ENCODE measurements at regions not wholly inside any gene's neighbourhood (a gene's known extent, or its start where the extent isn't known, plus 50 kb on each side); places are given as distances from the start of the nearest gene placed in this dataset.

DNA sequence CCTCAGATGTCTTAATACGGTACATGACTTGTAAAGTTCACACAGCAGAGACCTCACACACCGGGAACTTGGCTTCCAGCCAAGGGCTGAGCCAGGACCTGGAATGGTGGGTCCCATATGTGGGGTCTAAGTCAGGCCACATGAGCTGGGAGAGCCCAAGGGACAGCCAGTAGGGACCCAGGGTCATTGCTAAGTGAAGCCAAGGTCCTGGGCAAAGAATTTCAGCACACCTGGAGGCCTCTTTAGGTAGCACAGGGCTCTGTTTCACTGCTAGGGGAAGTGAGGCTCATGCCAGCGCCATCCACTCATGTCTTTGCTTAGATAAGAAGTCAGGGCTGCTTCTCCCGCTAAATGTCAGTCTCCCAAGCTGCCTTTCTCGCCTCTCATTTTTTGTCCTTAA, 116.6 kb upstream of the TLE3 start:
- no peaks in the 10 kb centered on the region for H3K36me3 ChIP-seq
- H3K4me1 ChIP-seq (replicated peaks) = no peaks in the 10 kb centered on the region
- H3K4me3 ChIP-seq = no peak overlapping the region
- DNase-seq (ENCODE audit: low read depth in 1 of 2, low spot score in 2 of 2) = no peak
- no peaks in the 10 kb centered on the region for H3K9me3 ChIP-seq (replicated peaks)
- no peak overlapping the region for H3K27ac ChIP-seq
- H3K27me3 ChIP-seq (replicated peaks) = 0 out of 2 replicates have a peak, but pooled peaks cover 3% of the 10 kb centered on the region

- H3K4me3 ChIP-seq = no peak overlapping the region
- H3K4me1 ChIP-seq (replicated peaks) = no peaks in the 10 kb centered on the region
- no peak overlapping the region for H3K27ac ChIP-seq
- H3K36me3 ChIP-seq = no peaks in the 10 kb centered on the region
- 0 out of 2 replicates have a peak, but pooled peaks cover 2% of the 10 kb centered on the region for H3K27me3 ChIP-seq (replicated peaks)
- H3K9me3 ChIP-seq (replicated peaks) = no peaks in the 10 kb centered on the region
- no peak for DNase-seq (ENCODE audit: low read depth in 1 of 2, low spot score in 2 of 2)
Measured at GRCh38 chr15:70213794-70214193, 116.1 kb upstream of the TLE3 start.

DNA sequence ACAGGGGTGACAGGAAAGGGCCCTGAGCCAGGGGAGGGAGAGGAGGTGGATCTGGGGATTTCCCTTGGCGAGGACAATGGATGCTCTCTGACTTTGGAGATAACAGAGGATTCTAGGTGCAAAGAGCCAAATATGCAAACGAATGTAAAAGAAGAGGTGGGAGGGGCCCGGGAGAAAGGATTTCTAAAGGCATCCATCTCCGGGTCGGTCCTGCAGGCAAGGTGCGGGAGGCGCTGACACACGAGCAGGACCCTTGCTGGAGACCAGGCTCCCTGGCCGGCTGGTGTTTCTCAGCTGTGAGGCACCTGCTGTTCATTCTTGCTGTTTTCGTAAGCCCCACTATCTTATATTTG, 115.2 kb upstream of the TLE3 start:
- no peaks in the 10 kb centered on the region for H3K36me3 ChIP-seq
- no peaks in the 10 kb centered on the region for H3K9me3 ChIP-seq (replicated peaks)
- H3K27ac ChIP-seq = no peak overlapping the region
- H3K27me3 ChIP-seq (replicated peaks) = no peaks in the 10 kb centered on the region
- H3K4me3 ChIP-seq = no peak overlapping the region
- no peaks in the 10 kb centered on the region for H3K4me1 ChIP-seq (replicated peaks)
- no peak for DNase-seq (ENCODE audit: low read depth in 1 of 2, low spot score in 2 of 2)

GRCh38 chr15:70212286-70212962, 114.7 kb upstream of the TLE3 start:
- Histone ChIP-seq H3K4me3 (no peak overlapping the region), H3K36me3 (no peaks in the 10 kb centered on the region), H3K27ac (no peak overlapping the region), H3K27me3 (replicated peaks) (no peaks in the 10 kb centered on the region), H3K9me3 (replicated peaks) (no peaks in the 10 kb centered on the region), H3K4me1 (replicated peaks) (no peaks in the 10 kb centered on the region)
- DNase-seq (ENCODE audit: low read depth in 1 of 2, low spot score in 2 of 2) = no peak

DNA sequence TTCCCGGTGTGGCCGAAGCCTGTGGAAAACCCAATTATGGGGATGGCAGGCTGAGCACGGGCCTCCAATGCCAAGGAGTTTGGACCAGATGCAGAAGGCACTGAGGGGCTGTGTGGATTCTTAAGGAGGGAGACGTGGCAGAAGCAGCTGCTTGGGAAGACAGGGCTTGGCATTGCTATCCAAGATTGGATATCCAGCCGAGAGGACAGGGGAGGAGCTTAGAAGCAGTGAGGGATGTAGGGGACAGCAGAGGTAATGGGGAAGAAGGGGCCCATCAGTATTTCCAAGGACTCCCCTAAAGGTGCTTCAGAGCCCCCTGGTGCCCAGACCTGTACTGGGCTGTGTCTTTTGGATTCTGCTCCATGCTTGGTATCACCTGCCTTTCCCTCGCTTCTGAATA, 112.8 kb upstream of the TLE3 start:
- Histone ChIP-seq H3K4me3 (no peak overlapping the region), H3K9me3 (replicated peaks) (no peaks in the 10 kb centered on the region), H3K4me1 (replicated peaks) (no peaks in the 10 kb centered on the region), H3K27ac (no peak overlapping the region), H3K36me3 (no peaks in the 10 kb centered on the region), H3K27me3 (replicated peaks) (no peaks in the 10 kb centered on the region)
- DNase-seq (ENCODE audit: low read depth in 1 of 2, low spot score in 2 of 2) = no peak

DNA sequence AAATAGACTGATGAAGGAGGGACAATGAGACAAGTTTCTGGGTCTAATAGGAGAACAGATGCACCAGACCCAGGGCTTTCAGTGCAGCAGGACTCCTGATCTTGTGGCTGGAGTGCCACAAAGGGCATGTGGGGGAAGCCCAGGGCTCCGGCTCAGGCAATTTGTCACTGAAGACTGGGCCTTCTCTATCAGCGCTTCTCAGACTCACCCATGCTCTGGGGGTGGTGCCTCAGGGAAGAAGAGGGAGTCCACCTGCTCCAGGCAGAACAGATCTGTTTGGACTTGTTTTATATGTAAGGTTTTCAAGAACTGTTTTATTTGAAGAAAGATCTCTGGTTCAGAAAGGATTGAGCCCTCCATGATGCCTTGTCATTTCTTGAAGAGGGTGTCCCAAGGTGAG, 112.4 kb upstream of the TLE3 start:
- Histone ChIP-seq H3K27me3 (replicated peaks) (no peaks in the 10 kb centered on the region), H3K9me3 (replicated peaks) (no peaks in the 10 kb centered on the region), H3K4me1 (replicated peaks) (no peaks in the 10 kb centered on the region), H3K4me3 (no peak overlapping the region), H3K36me3 (no peaks in the 10 kb centered on the region), H3K27ac (no peak overlapping the region)
- DNase-seq (ENCODE audit: low read depth in 1 of 2, low spot score in 2 of 2) = no peak

DNA sequence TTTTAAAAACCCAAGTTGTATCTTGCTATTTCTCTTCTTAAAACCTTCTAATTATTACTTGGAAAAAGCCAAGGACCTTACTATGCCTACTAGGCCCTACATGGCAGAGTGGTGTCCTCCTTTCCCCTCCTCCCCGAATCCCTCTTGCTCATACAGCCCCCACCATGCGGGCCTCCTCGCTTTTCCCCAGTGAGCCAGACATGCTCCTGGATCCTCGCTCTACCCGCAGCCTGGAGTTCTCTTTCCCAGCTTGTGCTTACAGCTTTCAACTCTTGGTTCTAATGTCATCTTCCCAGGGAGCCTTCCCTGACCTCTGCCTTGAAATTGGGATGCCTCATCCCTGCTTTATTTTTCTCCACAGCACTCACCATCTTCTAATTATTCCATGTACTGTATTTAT, 111.8 kb upstream of the TLE3 start:
- no peaks in the 10 kb centered on the region for H3K9me3 ChIP-seq (replicated peaks)
- H3K4me1 ChIP-seq (replicated peaks) = no peaks in the 10 kb centered on the region
- no peaks in the 10 kb centered on the region for H3K27me3 ChIP-seq (replicated peaks)
- H3K27ac ChIP-seq = no peak overlapping the region
- DNase-seq (ENCODE audit: low read depth in 1 of 2, low spot score in 2 of 2) = no peak
- no peaks in the 10 kb centered on the region for H3K36me3 ChIP-seq
- H3K4me3 ChIP-seq = no peak overlapping the region

DNA sequence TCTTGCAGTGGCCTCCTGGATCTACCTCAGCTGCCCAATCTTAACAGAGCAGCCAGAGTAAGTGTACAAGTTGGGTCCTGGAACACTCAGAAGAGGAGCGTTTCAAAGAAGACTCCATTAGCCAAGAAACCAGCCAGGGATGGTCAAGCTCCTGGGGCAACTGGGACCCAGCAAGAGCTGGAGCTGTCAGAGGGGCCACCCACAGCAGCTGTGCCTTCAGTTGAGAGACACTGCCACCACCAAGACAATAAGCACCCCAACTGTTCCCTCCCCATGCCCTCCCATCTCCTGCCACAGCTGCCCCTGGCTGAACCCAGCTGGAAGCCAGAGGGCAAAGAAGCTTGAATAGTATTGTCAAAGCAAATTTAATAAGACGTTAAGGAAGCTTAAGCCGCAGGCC, 110.6 kb upstream of the TLE3 start:
- H3K4me3 ChIP-seq = no peak overlapping the region
- DNase-seq (ENCODE audit: low read depth in 1 of 2, low spot score in 2 of 2) = no peak
- H3K36me3 ChIP-seq = no peaks in the 10 kb centered on the region
- no peaks in the 10 kb centered on the region for H3K4me1 ChIP-seq (replicated peaks)
- H3K27me3 ChIP-seq (replicated peaks) = no peaks in the 10 kb centered on the region
- no peak overlapping the region for H3K27ac ChIP-seq
- H3K9me3 ChIP-seq (replicated peaks) = no peaks in the 10 kb centered on the region

DNA sequence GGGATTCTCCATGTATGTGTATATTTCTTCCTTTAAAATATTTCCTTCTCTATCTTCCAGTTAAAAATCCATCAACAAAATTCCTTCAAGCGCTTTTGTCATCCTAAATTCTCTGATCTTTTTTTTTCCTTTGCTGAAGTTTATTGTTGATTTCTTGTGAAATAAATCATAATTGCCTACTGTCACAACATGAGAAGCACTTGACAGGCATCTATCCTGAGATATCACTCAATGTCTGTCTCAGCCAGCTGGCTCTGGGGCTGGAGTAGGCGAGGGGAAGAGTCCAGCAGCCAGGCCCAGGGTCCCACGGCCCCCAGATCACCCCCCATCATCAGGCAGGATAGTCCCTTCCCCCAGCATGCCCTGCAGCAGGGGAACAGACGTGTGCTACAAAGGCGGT, 109.0 kb upstream of the TLE3 start:
- H3K27me3 ChIP-seq (replicated peaks) = no peaks in the 10 kb centered on the region
- no peaks in the 10 kb centered on the region for H3K4me1 ChIP-seq (replicated peaks)
- no peak overlapping the region for H3K27ac ChIP-seq

DNA sequence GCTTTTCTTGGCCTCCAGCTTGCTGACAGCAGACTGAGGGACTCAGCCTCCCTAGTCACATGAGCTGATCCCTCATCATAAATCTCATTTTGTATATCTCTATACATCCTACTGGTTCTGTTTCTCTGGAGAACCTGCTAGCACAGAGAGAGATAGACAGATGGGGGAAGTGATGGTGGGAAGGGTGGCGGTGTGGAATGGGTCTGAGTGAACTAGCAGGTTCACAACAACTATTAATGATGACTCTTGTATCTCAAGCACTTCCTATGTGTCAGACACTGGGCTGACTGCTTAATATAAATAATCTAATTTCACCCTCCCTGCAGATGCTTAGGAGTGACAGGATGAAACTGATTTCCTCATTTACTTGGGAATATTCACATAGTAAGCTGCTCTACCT, 106.9 kb upstream of the TLE3 start:
- no peaks in the 10 kb centered on the region for H3K4me1 ChIP-seq (replicated peaks)

More for the DNA sequence above, 109.0 kb upstream of the TLE3 start:
- Histone ChIP-seq H3K9me3 (replicated peaks) (no peaks in the 10 kb centered on the region), H3K36me3 (no peaks in the 10 kb centered on the region), H3K4me3 (no peak overlapping the region)
- no peak for DNase-seq (ENCODE audit: low read depth in 1 of 2, low spot score in 2 of 2)

DNA sequence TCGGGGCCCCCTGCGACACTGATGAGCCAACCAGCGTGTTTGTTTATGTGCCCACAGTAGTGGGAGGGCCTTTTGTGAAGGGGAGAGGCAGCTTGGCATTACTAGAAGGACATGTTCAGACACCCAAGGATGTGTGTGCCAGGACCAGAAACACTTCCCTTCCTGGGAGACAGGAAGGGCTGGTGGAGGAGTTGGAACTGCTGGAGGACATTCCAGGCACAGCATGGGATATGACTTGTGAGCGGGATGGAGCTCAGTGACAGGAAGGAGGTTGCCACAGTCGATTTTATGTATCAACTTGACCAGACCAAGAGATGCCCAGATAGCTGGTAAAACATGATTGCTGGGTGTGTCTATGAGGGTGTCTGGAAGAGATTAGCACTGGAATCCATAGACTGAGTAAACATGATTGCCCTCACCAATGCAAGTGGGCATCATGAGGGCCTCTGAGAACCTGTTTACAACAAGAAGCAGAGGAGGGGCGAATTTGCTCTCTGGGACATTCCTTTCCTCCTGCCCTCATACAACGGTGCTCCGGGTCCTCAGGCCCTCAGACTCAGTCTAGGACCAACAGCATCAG, 106.4 kb upstream of the TLE3 start:
- no peaks in the 10 kb centered on the region for H3K27me3 ChIP-seq (replicated peaks)
- no peak for DNase-seq (ENCODE audit: low read depth in 1 of 2, low spot score in 2 of 2)
- H3K9me3 ChIP-seq (replicated peaks) = no peaks in the 10 kb centered on the region
- no peak overlapping the region for H3K4me3 ChIP-seq
- H3K36me3 ChIP-seq = no peaks in the 10 kb centered on the region
- H3K4me1 ChIP-seq (replicated peaks) = no peaks in the 10 kb centered on the region
- H3K27ac ChIP-seq = no peak overlapping the region

More for the DNA sequence above, 106.9 kb upstream of the TLE3 start:
- DNase-seq (ENCODE audit: low read depth in 1 of 2, low spot score in 2 of 2) = no peak
- no peak overlapping the region for H3K27ac ChIP-seq
- no peaks in the 10 kb centered on the region for H3K36me3 ChIP-seq
- no peak overlapping the region for H3K4me3 ChIP-seq
- H3K9me3 ChIP-seq (replicated peaks) = no peaks in the 10 kb centered on the region
- no peaks in the 10 kb centered on the region for H3K27me3 ChIP-seq (replicated peaks)

DNA sequence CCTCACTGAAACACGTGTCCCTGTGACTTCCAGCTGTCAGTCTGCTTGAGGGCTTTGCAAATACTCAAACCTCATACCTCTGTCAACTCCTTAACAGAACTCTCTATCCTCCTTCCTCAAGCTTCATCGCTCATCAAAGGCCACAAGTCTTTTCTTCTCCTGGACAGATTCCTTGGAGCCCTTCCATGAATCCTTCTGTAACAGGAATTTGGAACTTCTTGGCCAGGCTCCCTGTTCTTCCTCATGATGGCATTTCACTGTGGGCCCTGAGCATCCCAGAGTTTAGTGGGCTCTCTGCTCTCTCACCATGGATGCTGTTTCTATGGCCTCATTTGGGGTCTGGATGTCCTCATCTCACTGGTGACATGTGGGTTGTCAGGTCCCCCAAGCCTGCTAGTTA, 105.0 kb upstream of the TLE3 start:
- no peak overlapping the region for H3K27ac ChIP-seq
- DNase-seq (ENCODE audit: low read depth in 1 of 2, low spot score in 2 of 2) = no peak
- no peaks in the 10 kb centered on the region for H3K36me3 ChIP-seq
- no peaks in the 10 kb centered on the region for H3K4me1 ChIP-seq (replicated peaks)
- H3K4me3 ChIP-seq = no peak overlapping the region
- no peaks in the 10 kb centered on the region for H3K9me3 ChIP-seq (replicated peaks)
- H3K27me3 ChIP-seq (replicated peaks) = no peaks in the 10 kb centered on the region

DNA sequence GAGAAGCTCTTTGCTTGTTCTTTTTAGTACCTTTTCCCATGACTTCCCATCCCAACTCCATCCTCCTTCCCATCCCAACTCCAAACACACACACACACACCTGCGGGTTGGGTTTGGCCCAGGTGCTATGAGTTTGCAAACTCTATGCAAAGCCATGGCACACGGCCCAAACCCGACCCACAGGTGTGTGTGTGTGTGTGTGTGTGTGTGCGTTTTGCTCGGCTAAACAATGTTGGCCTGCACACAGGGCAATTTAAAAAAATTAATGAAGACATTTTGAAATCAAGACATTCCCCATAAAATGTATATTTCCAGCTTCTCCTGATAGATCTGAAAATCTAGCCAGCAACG, 103.7 kb upstream of the TLE3 start:
- H3K27me3 ChIP-seq (replicated peaks) = no peaks in the 10 kb centered on the region
- peaks cover 10% of the 10 kb centered on the region for H3K4me1 ChIP-seq (replicated peaks)
- no peak for DNase-seq (ENCODE audit: low read depth in 1 of 2, low spot score in 2 of 2)
- H3K4me3 ChIP-seq = no peak overlapping the region
- no peak overlapping the region for H3K27ac ChIP-seq
- H3K9me3 ChIP-seq (replicated peaks) = no peaks in the 10 kb centered on the region
- no peaks in the 10 kb centered on the region for H3K36me3 ChIP-seq

DNA sequence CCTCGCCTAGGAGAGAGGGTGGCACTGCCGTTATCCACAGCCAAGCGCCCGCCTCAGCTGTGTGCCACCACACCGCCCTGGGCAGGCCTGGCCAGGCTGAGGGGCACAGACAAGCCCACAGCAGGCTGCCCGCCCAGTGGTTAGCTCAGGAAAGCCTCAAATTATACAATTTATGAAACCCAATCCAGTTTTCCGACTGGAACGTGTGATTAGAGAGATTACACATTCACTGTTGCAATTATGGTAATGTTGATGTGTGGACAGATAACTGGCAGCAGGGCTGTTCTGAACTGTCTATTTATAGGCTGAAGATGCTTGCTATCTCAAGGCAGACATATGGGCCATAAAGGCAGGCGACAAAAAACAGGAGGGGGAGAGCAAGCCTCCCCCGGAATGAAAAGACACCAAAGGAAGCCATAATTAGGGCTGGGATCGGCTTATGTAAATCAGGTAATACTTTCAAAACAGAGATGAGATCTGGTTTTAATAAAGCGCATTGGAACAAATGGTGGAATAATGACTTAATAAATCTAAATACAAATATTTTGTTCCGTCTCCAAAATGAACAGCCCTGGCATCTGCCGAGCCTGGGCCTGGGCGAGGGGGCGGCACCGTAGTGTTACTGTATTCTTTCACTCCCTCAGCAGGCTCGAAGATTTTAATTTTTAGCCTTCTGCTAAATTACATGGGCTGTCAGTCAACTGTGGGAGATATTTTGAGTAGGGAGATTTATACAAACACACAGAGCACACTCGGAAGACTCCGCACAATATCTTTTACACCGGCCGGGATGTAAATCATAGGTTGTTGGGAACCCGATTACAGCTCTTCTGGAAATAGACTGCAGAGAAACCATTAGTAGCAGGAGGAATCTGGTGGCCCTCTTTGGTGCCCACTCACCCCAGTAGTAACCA, 103.1 kb upstream of the TLE3 start:
- H3K4me3 ChIP-seq = no peak overlapping the region
- H3K9me3 ChIP-seq (replicated peaks) = no peaks in the 10 kb centered on the region
- no peaks in the 10 kb centered on the region for H3K36me3 ChIP-seq
- no peak for DNase-seq (ENCODE audit: low read depth in 1 of 2, low spot score in 2 of 2)
- H3K27ac ChIP-seq = no peak overlapping the region
- no peaks in the 10 kb centered on the region for H3K27me3 ChIP-seq (replicated peaks)
- peaks cover 16% of the 10 kb centered on the region for H3K4me1 ChIP-seq (replicated peaks)
